ENCODE measurements at regions not wholly inside any gene's neighbourhood (a gene's known extent, or its start where the extent isn't known, plus 50 kb on each side); places are given as distances from the start of the nearest gene placed in this dataset.

DNA sequence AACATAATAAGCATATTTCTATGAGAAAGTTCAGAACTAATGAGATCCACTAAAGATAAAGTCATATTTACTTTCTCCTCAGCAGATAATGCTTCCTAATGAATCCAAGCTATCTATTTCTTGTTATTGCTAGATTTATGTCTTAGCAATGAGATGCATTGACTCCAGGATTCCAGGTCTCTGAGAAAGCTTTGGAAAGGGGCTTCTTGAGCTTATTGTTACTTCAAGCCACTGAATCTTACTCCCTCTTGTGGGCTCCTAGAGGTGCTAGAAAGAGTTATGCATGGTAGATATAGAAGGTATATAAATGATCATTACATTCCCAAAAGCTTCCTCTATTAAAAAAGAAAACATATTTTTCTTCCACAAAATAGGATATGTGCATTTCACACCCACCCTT, 246.4 kb upstream of the ADAMTS5 start:
- TF ChIP-seq CTCF (IDR thresholded peaks at IDR 0.05) = no peak
- H3K36me3 ChIP-seq (ENCODE audit: low read depth) = no peaks in the 10 kb centered on the region
- ATAC-seq = no peak
- DNase-seq = no peak
- intact Hi-C loops (cut with DNase I, micrococcal nuclease) = no loop called here
- no peaks in the 10 kb centered on the region for H3K4me1 ChIP-seq (ENCODE audit: low read depth)
- H3K9me3 ChIP-seq = no peaks in the 10 kb centered on the region
- no peak overlapping the region for H3K4me3 ChIP-seq

GRCh38 chr21:27212441-27212840, 245.6 kb upstream of the ADAMTS5 start:
- TF ChIP-seq CTCF (IDR thresholded peaks at IDR 0.05) = no peak
- Histone ChIP-seq H3K9me3 (no peaks in the 10 kb centered on the region), H3K4me1 (ENCODE audit: low read depth) (no peaks in the 10 kb centered on the region), H3K36me3 (ENCODE audit: low read depth) (no peaks in the 10 kb centered on the region), H3K4me3 (no peak overlapping the region)
- intact Hi-C loops (cut with DNase I, micrococcal nuclease) = no loop called here
- ATAC-seq = no peak
- DNase-seq = no peak

DNA sequence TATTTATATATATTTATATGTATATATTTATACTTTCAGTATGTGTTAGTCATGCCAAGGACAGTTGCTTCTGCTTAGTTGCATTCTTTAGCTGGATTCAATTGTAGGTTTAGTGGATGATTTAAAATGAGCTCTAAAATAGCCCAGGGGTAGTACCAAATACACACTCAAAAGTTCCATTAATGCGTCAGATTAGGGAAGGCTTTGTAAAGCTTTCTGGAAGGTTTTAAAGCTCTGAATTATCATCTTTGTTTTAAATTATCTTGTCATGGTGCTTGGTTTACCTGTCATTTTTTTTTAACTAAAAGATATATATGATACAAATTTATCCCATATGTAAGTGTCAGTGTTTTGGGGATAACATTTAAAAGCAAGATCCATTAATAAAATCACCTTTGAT, 242.7 kb upstream of the ADAMTS5 start:
- Histone ChIP-seq H3K36me3 (ENCODE audit: low read depth) (no peaks in the 10 kb centered on the region), H3K4me1 (ENCODE audit: low read depth) (no peaks in the 10 kb centered on the region), H3K4me3 (no peak overlapping the region), H3K9me3 (no peaks in the 10 kb centered on the region)
- ATAC-seq (no peak), DNase-seq (no peak)
- TF ChIP-seq CTCF (IDR thresholded peaks at IDR 0.05) = no peak
- intact Hi-C loops (cut with DNase I, micrococcal nuclease) = no loop called here

- Histone ChIP-seq H3K4me3 (no peak overlapping the region), H3K36me3 (ENCODE audit: low read depth) (no peaks in the 10 kb centered on the region), H3K9me3 (no peaks in the 10 kb centered on the region), H3K4me1 (ENCODE audit: low read depth) (no peaks in the 10 kb centered on the region)
- TF ChIP-seq CTCF (IDR thresholded peaks at IDR 0.05) = no peak
- DNase-seq = no peak
- intact Hi-C loops (cut with DNase I, micrococcal nuclease) = no loop called here
- no peak for ATAC-seq
These were observed 239.6 kb upstream of the ADAMTS5 start for GRCh38 chr21:27206368-27206982.

DNA sequence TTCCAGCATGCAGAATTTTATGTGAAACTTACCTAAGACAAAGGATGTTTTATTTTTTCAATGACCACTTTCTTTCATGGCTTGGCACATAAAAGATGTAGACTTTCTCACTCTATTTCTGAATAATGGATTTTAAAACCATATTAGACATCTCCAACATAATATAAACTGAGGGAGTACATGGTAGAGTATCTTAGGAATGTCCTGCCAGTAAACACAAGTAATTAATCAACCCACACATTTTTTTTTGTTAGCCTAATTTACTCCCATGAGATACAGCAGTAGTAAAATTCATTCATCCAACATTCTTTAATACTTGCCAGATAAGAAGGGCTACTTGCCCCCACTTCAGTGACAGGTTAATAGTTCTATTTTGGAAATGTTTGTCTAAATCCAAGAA, 235.4 kb upstream of the ADAMTS5 start:
- H3K4me3 ChIP-seq = no peak overlapping the region
- no peak for ATAC-seq
- intact Hi-C loops (cut with DNase I, micrococcal nuclease) = no loop called here
- no peak for TF ChIP-seq CTCF (IDR thresholded peaks at IDR 0.05)
- H3K36me3 ChIP-seq (ENCODE audit: low read depth) = no peaks in the 10 kb centered on the region
- no peaks in the 10 kb centered on the region for H3K4me1 ChIP-seq (ENCODE audit: low read depth)
- no peaks in the 10 kb centered on the region for H3K9me3 ChIP-seq
- no peak for DNase-seq

- DNase-seq (no peak), ATAC-seq (no peak)
- intact Hi-C loops (cut with DNase I, micrococcal nuclease) = no loop called here
- Histone ChIP-seq H3K4me3 (no peak overlapping the region), H3K4me1 (ENCODE audit: low read depth) (no peaks in the 10 kb centered on the region), H3K9me3 (no peaks in the 10 kb centered on the region), H3K36me3 (ENCODE audit: low read depth) (no peaks in the 10 kb centered on the region)
- no peak for TF ChIP-seq CTCF (IDR thresholded peaks at IDR 0.05)
These were observed 234.3 kb upstream of the ADAMTS5 start for GRCh38 chr21:27201197-27201596.
